ENCODE measurements at regions not wholly inside any gene's neighbourhood (a gene's known extent, or its start where the extent isn't known, plus 50 kb on each side); places are given as distances from the start of the nearest gene placed in this dataset.

DNA sequence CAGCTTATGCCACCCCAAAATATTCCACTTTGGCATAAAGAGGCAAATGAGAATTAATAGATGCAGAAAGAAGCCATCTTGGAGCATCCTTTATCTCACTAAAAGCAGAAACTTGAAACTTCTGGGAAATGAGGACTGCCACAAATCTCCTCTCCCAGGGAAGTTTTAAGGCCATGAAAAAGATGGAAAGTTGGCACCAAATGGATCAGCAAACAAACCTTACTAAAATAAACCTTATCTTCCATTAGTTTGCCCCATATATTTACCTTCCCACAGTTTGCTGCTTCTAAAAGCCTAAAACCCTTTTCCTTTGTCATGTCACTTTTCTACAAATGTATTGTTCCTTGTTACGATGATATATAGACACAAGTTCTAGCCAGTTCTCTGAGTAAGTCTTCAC lies 340.0 kb upstream of the USP15 start:
- no peak overlapping the region for H3K4me2 ChIP-seq (ENCODE audit: insufficient read depth in 1 of 2, low read depth in 2 of 2, low read length in 2 of 2)
- WGBS, 2 experiments (ENCODE audit: extremely low coverage in 1 of 2, insufficient coverage in 1 of 2, insufficient read length in 1 of 2, insufficient replicate concordance in 2 of 2, low coverage in 1 of 2, low lambda C conversion rate in 2 of 2, missing lambda C conversion rate in 1 of 2) = 100% methylated on average over 1 of the region's 1 CpG; no CpG with 5 or more reads in 1 of the 2 experiments
- TF ChIP-seq SIRT6 (IDR thresholded peaks at IDR 0.05; ENCODE audit: low read length) (no peak), SP1 (IDR thresholded peaks at IDR 0.05; ENCODE audit: low read depth, low read length) (no peak), EZH2 (IDR thresholded peaks at IDR 0.05; ENCODE audit: low read depth, low read length, severe bottlenecking) (no peak), NRF1 (IDR thresholded peaks at IDR 0.05; ENCODE audit: low read depth, low read length) (no peak), CREB1 (IDR thresholded peaks at IDR 0.05) (no peak), SRF (IDR thresholded peaks at IDR 0.05; ENCODE audit: low read depth, low read length) (no peak), TBP (IDR thresholded peaks at IDR 0.05; ENCODE audit: low read depth, low read length) (no peak), ASH2L (IDR thresholded peaks at IDR 0.05; ENCODE audit: low read length) (no peak)

More for the DNA sequence above, 340.0 kb upstream of the USP15 start:
- H4K8ac ChIP-seq (ENCODE audit: extremely low read depth, insufficient read depth, low read length) = no peak overlapping the region
- FAIRE-seq = no peak
- no peak overlapping the region for H2BK12ac ChIP-seq (ENCODE audit: low read depth, low read length)
- H3K4me3 ChIP-seq (ENCODE audit: extremely low read depth in 1 of 4, insufficient read depth in 2 of 4, low read depth in 3 of 4, low read length in 4 of 4) = no peak overlapping the region
- H2AFZ ChIP-seq (ENCODE audit: low read length) = no peak overlapping the region
- no peak overlapping the region for H3K14ac ChIP-seq (ENCODE audit: insufficient read length)
- no peak overlapping the region for H2BK120ac ChIP-seq (replicated peaks; ENCODE audit: low read depth, low read length)
- H3K27me3 ChIP-seq (replicated peaks in 1 of 4; ENCODE audit: control insufficient read depth in 3 of 4, extremely low read depth in 1 of 4, insufficient read depth in 3 of 4, low read length in 3 of 4) = no peaks in the 10 kb centered on the region
- no peak overlapping the region for H3K27ac ChIP-seq (ENCODE audit: low read depth, low read length)
- POLR2A ChIA-PET (ENCODE audit: partially characterized antibody) = no interaction called here
- no peaks in the 10 kb centered on the region for H3K23me2 ChIP-seq (ENCODE audit: low read depth, low read length)
- peaks cover 0 to 2% (median 0%) of the 10 kb centered on the region in 4 experiments; a peak in 1 of 7 replicates for H3K4me1 ChIP-seq (replicated peaks in 1 of 4; ENCODE audit: control insufficient read depth in 3 of 4, insufficient read depth in 4 of 4, low read length in 3 of 4)
- H2AK5ac ChIP-seq (ENCODE audit: low read depth, low read length) = no peak overlapping the region
- CTCF ChIA-PET (ENCODE audit: partially characterized antibody) = no interaction called here
- H3K79me2 ChIP-seq (ENCODE audit: control insufficient read depth in 1 of 2, insufficient read depth in 2 of 2, low read length in 2 of 2) = no peaks in the 10 kb centered on the region
- H2BK5ac ChIP-seq (ENCODE audit: low read depth, low read length) = no peak overlapping the region
- DNase-seq (ENCODE audit: low read depth in 1 of 2, low spot score in 2 of 2) = no peak
- H3K56ac ChIP-seq (replicated peaks; ENCODE audit: insufficient read length, low read depth, low read length) = no peak overlapping the region
- H3K23ac ChIP-seq (ENCODE audit: insufficient read length) = no peak overlapping the region
- H3K9ac ChIP-seq (replicated peaks in 1 of 4; ENCODE audit: extremely low read depth in 1 of 4, low read depth in 3 of 4, low read length in 3 of 4) = no peak overlapping the region
- H3K18ac ChIP-seq (ENCODE audit: extremely low read depth, low read length) = no peak overlapping the region
- no peaks in the 10 kb centered on the region for H3K9me3 ChIP-seq (ENCODE audit: insufficient read depth in 2 of 2, low read depth in 1 of 2, low read length in 1 of 2)
- H3K4ac ChIP-seq (replicated peaks; ENCODE audit: insufficient read length, low read depth, low read length) = no peak overlapping the region
- H3K79me1 ChIP-seq (ENCODE audit: low read depth, low read length) = no peaks in the 10 kb centered on the region
- H4K91ac ChIP-seq (replicated peaks; ENCODE audit: insufficient read length, low read length) = no peak overlapping the region
- no peaks in the 10 kb centered on the region for H4K20me1 ChIP-seq (replicated peaks in 1 of 2; ENCODE audit: control insufficient read depth in 1 of 2, insufficient read depth in 2 of 2, low read length in 2 of 2)
- no peak overlapping the region for H2BK15ac ChIP-seq (ENCODE audit: low read length)
- no peaks in the 10 kb centered on the region for H3K36me3 ChIP-seq (ENCODE audit: control insufficient read depth in 2 of 4, insufficient read depth in 4 of 4, low read length in 3 of 4)
- no peak overlapping the region for H4K5ac ChIP-seq (ENCODE audit: insufficient read length, low read depth, low read length)
- no peak overlapping the region for H2BK20ac ChIP-seq (ENCODE audit: low read length)
